GM19372 (cell line): ENCODE measurements at regions not wholly inside any gene's neighbourhood (a gene's known extent, or its start where the extent isn't known, plus 50 kb on each side); places are given as distances from the start of the nearest gene placed in this dataset.

ENCODE experiments used
- ATAC-seq: cut with Tn5 transposase; IDR thresholded peaks from one replicate; pipeline ENCODE4 v1.9.1; 2021; ENCODE audit warnings: mild to moderate bottlenecking, low read depth, moderate library complexity; ENCODE audit not compliant: unreplicated experiment

- ATAC-seq, result no peak
Measured at GRCh38 chr9:91087462-91087759, 274.3 kb downstream of the AUH start.

- no peak for ATAC-seq
Measured at GRCh38 chr9:91089405-91090129, 272.2 kb downstream of the AUH start.

GRCh38 chr9:91090130-91090410 is 271.6 kb downstream of the AUH start:
- ATAC-seq, result no peak

GRCh38 chr9:91092214-91092613 is 269.5 kb downstream of the AUH start:
- no peak for ATAC-seq

GRCh38 chr9:91094324-91095088 is 267.2 kb downstream of the AUH start:
- ATAC-seq, result no peak

GRCh38 chr9:91098203-91098850 is 263.4 kb downstream of the AUH start:
- no peak for ATAC-seq

- ATAC-seq, result no peak
Measured at GRCh38 chr9:91099436-91099835, 262.3 kb downstream of the AUH start.

- ATAC-seq, result no peak
Measured at GRCh38 chr9:91100878-91101450, 260.8 kb downstream of the AUH start.

GRCh38 chr9:91101611-91102168 is 260.0 kb downstream of the AUH start:
- peak; percentile 82 for ATAC-seq

- no peak for ATAC-seq
Measured at GRCh38 chr9:91102269-91102668, 259.4 kb downstream of the AUH start.

GRCh38 chr9:91103931-91104330 is 257.8 kb downstream of the AUH start:
- ATAC-seq, result no peak

GRCh38 chr9:91106415-91107081 is 255.2 kb downstream of the AUH start:
- ATAC-seq, result no peak

- no peak for ATAC-seq
Measured at GRCh38 chr9:91111226-91111625, 250.5 kb downstream of the AUH start.

- no peak for ATAC-seq
Measured at GRCh38 chr9:91111876-91112275, 249.8 kb downstream of the AUH start.

GRCh38 chr9:91113016-91113415 is 248.7 kb downstream of the AUH start:
- ATAC-seq, result no peak

GRCh38 chr9:91114450-91114849 is 247.3 kb downstream of the AUH start:
- ATAC-seq, result no peak

- ATAC-seq, result no peak
Measured at GRCh38 chr9:91116211-91116610, 245.5 kb downstream of the AUH start.

- ATAC-seq, result no peak
Measured at GRCh38 chr9:91116711-91117110, 245.0 kb downstream of the AUH start.

GRCh38 chr9:91117474-91117891 is 244.2 kb downstream of the AUH start:
- ATAC-seq, result no peak

- no peak for ATAC-seq
Measured at GRCh38 chr9:91117959-91118703, 243.6 kb downstream of the AUH start.
